Endothelial cell (in vitro differentiated cells): ENCODE measurements at regions not wholly inside any gene's neighbourhood (a gene's known extent, or its start where the extent isn't known, plus 50 kb on each side); places are given as distances from the start of the nearest gene placed in this dataset.

Source experiments
- DNase-seq: peaks from one replicate; pipeline ENCODE4 v3.0.0; 2021; ENCODE audit warnings: low spot score
- H3K27ac Mint-ChIP-seq: one replicate; pipeline ENCODE4 v1.8.0; 2021; ENCODE audit warnings: mixed read lengths, inconsistent platforms; ENCODE audit not compliant: unreplicated experiment
- H3K27me3 Mint-ChIP-seq: one replicate; pipeline ENCODE4 v1.8.0; 2021; ENCODE audit warnings: mild to moderate bottlenecking, moderate library complexity, mixed read lengths, inconsistent platforms; ENCODE audit not compliant: unreplicated experiment
- H3K36me3 Mint-ChIP-seq: one replicate; pipeline ENCODE4 v1.8.0; 2021; ENCODE audit warnings: mild to moderate bottlenecking, low read depth, mixed read lengths, inconsistent platforms; ENCODE audit not compliant: unreplicated experiment
- H3K4me1 Mint-ChIP-seq: one replicate; pipeline ENCODE4 v1.8.0; 2021; ENCODE audit warnings: mild to moderate bottlenecking, mixed read lengths, inconsistent platforms; ENCODE audit not compliant: unreplicated experiment
- H3K4me3 Mint-ChIP-seq: one replicate; pipeline ENCODE4 v1.8.0; 2021; ENCODE audit warnings: mild to moderate bottlenecking, mixed read lengths, inconsistent platforms; ENCODE audit not compliant: unreplicated experiment
- H3K9me3 Mint-ChIP-seq: one replicate; pipeline ENCODE4 v1.8.0; 2021; ENCODE audit warnings: mixed read lengths, inconsistent platforms; ENCODE audit not compliant: unreplicated experiment
- TF ChIP-seq, protein P1 (sequence below): fragments of 200-600 bp; sonication (generic); IDR thresholded peaks from one replicate; pipeline ENCODE4 v1.5.0; 2021; ENCODE audit warnings: antibody characterized with exemption; ENCODE audit not compliant: unreplicated experiment

DNA sequence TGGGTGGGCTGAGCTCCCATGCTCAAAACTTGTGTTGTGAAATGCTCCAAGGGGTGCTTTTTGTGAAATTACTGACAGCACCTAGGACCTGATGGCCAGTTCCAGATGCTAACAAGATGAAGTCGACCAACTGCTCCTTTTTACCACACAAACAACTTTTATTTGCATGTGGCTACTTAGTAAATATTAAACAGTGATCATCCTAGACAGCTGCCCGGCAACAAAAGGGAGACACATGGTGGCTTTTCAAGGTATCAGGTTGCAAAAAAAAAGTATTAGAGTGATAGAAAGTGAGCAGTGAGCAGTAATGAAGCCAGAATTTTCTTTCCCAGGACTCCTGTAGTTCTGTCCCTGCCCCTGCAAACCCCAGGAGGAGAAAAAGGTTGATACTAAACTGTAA lies 118.5 kb downstream of the RPIA start:
- DNase-seq = no peak
- H3K27ac Mint-ChIP-seq = peak overlapping the region; percentile 75
- H3K4me1 Mint-ChIP-seq = peaks cover 36% of the 10 kb centered on the region
- H3K27me3 Mint-ChIP-seq = peaks cover 8% of the 10 kb centered on the region
- H3K9me3 Mint-ChIP-seq = peaks cover 13% of the 10 kb centered on the region
- peaks cover 12% of the 10 kb centered on the region for H3K36me3 Mint-ChIP-seq
- no peak overlapping the region for H3K4me3 Mint-ChIP-seq
- TF ChIP-seq, protein P1, sequence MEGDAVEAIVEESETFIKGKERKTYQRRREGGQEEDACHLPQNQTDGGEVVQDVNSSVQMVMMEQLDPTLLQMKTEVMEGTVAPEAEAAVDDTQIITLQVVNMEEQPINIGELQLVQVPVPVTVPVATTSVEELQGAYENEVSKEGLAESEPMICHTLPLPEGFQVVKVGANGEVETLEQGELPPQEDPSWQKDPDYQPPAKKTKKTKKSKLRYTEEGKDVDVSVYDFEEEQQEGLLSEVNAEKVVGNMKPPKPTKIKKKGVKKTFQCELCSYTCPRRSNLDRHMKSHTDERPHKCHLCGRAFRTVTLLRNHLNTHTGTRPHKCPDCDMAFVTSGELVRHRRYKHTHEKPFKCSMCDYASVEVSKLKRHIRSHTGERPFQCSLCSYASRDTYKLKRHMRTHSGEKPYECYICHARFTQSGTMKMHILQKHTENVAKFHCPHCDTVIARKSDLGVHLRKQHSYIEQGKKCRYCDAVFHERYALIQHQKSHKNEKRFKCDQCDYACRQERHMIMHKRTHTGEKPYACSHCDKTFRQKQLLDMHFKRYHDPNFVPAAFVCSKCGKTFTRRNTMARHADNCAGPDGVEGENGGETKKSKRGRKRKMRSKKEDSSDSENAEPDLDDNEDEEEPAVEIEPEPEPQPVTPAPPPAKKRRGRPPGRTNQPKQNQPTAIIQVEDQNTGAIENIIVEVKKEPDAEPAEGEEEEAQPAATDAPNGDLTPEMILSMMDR = no peak

DNA sequence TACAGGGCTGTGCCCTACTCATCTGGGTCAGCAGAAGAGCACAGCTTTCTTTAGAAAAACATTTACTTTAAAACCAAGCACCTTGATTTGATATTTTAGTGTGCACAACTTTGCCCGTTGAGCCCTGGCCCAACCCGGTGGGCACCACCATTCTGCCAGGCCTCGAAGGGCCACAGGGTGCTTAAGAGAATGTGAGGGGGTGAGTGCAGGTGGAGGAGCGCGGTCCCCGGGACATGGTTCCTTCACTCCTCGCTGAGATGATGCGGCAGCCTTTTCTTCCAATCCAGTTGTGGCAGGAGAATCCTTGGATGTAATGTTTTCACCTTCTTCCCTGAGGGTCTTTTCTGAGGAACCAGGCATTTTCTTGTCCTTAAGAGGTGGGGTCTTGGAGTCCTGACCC lies 119.0 kb downstream of the RPIA start:
- H3K4me1 Mint-ChIP-seq = peaks cover 36% of the 10 kb centered on the region
- peak overlapping the region; percentile 87 for H3K27ac Mint-ChIP-seq
- TF ChIP-seq, protein P1 = no peak
- H3K4me3 Mint-ChIP-seq = no peak overlapping the region
- peaks cover 8% of the 10 kb centered on the region for H3K27me3 Mint-ChIP-seq
- H3K36me3 Mint-ChIP-seq = peaks cover 16% of the 10 kb centered on the region
- H3K9me3 Mint-ChIP-seq = peaks cover 18% of the 10 kb centered on the region
- no peak for DNase-seq

DNA sequence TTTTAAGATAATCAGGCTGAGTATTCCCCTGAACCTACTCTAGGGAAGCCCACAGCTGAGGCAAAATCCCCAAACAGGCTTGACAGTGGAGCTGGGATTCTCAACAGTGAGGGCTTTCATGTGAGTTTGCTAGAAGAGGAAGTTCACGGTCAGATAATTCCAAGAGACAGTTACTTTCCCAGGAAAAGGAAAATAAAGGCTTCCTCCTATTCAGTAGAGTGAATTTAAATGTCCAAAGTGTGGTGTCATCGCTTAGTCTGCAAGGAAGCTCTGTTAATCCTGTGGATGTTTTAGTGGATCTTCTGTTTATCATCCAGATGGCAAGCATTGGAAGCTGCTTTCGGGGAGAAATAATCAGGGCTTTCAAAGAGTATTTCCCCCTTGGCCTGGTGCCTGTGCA lies 119.8 kb downstream of the RPIA start:
- TF ChIP-seq, protein P1 = no peak
- Mint-ChIP-seq H3K4me3 (peak overlapping the region; percentile 53), H3K4me1 (peaks cover 36% of the 10 kb centered on the region), H3K36me3 (peaks cover 19% of the 10 kb centered on the region), H3K27me3 (peaks cover 8% of the 10 kb centered on the region), H3K27ac (peak overlapping the region; percentile 87), H3K9me3 (peaks cover 20% of the 10 kb centered on the region)
- DNase-seq = no peak

DNA sequence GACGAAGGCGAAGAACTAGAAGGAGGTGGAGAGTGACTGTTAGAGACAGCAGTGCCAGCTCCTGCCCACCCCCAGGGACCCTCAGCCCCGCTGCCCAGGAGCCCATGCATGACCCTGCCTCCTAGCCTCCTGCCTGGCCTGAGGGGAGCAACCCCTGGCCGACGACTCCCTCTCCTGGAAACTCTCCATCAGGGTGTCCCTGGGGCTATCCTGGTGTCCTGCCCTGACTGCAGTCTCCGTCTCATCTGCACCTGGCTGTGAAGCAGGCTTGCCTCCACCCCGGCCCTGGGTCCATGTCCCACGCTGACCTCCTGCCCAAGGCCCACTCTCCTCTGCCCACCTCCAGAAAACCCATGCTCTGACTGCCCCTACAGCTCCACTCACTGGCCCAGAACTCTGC lies 120.2 kb downstream of the RPIA start:
- H3K4me3 Mint-ChIP-seq = peak overlapping the region; percentile 53
- peaks cover 23% of the 10 kb centered on the region for H3K9me3 Mint-ChIP-seq
- DNase-seq = no peak
- H3K27ac Mint-ChIP-seq = peak overlapping the region; percentile 97
- peaks cover 24% of the 10 kb centered on the region for H3K36me3 Mint-ChIP-seq
- peaks cover 36% of the 10 kb centered on the region for H3K4me1 Mint-ChIP-seq
- TF ChIP-seq, protein P1 = no peak
- peaks cover 8% of the 10 kb centered on the region for H3K27me3 Mint-ChIP-seq

DNA sequence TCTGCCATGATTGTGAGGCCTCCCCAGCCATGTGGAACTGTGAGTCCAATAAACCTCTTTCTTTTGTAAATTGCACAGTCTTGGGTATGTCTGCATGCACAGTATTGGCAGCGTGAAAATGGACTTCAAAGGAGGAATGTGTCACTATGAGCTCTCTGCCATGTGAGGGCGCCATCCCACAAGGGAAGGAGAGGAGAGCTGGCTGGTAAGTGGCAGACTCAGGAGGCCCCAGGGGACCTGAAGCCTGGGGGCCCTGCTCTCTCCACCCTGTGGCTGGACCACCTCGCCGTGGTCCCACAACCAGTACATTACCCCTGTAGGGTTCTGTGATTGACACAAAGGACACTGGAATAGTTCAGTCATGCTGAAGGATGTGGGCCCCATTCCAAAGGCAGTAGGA lies 122.1 kb downstream of the RPIA start:
- peaks cover 32% of the 10 kb centered on the region for H3K4me1 Mint-ChIP-seq
- H3K4me3 Mint-ChIP-seq = peak overlapping the region; percentile 59
- TF ChIP-seq, protein P1 = no peak
- H3K9me3 Mint-ChIP-seq = peaks cover 29% of the 10 kb centered on the region
- H3K27me3 Mint-ChIP-seq = peaks cover 5% of the 10 kb centered on the region
- H3K36me3 Mint-ChIP-seq = peaks cover 28% of the 10 kb centered on the region
- peak overlapping the region; percentile 78 for H3K27ac Mint-ChIP-seq
- no peak for DNase-seq
